T-helper 1 cell treated with Interleukin-12 subunit alpha and Interleukin-12 subunit beta and Interleukin-4 antibody, amounts not matched to agents 30 μg/mL and 1 μg/mL, for 36 hours (primary cell): ENCODE measurements at regions not wholly inside any gene's neighbourhood (a gene's known extent, or its start where the extent isn't known, plus 50 kb on each side); places are given as distances from the start of the nearest gene placed in this dataset.
"Not testable (repeated sequence)": the region's sequence is repeated elsewhere in the genome, so short reads cannot be mapped to it uniquely, and the experiment has no call there.

Experiments
- H3K27ac Mint-ChIP-seq: one replicate; pipeline ENCODE4 v1.8.0; 2021; ENCODE audit warnings: mild to moderate bottlenecking, mixed read lengths
- H3K27me3 Mint-ChIP-seq: one replicate; pipeline ENCODE4 v1.8.0; 2021; ENCODE audit warnings: low read depth, mixed read lengths
- H3K36me3 Mint-ChIP-seq: one replicate; pipeline ENCODE4 v1.8.0; 2021; ENCODE audit warnings: low read depth, mixed read lengths
- H3K4me1 Mint-ChIP-seq: one replicate; pipeline ENCODE4 v1.8.0; 2021; ENCODE audit warnings: low read depth, mixed read lengths
- H3K4me3 Mint-ChIP-seq: one replicate; pipeline ENCODE4 v1.8.0; 2021; ENCODE audit warnings: mild to moderate bottlenecking, moderate library complexity, mixed read lengths
- H3K9me3 Mint-ChIP-seq: one replicate; pipeline ENCODE4 v1.8.0; 2021; ENCODE audit warnings: mixed read lengths

GRCh38 chr4:29081234-29081955 lies 1638.8 kb upstream of the PCDH7 start:
- peaks cover 5% of the 10 kb centered on the region for H3K9me3 Mint-ChIP-seq
- H3K27me3 Mint-ChIP-seq: no peaks in the 10 kb centered on the region
- no peak overlapping the region for H3K27ac Mint-ChIP-seq
- no peaks in the 10 kb centered on the region for H3K4me1 Mint-ChIP-seq
- H3K4me3 Mint-ChIP-seq: no peak overlapping the region
- no peaks in the 10 kb centered on the region for H3K36me3 Mint-ChIP-seq

GRCh38 chr4:29082684-29083083 lies 1637.5 kb upstream of the PCDH7 start:
- H3K36me3 Mint-ChIP-seq: no peaks in the 10 kb centered on the region
- H3K9me3 Mint-ChIP-seq: peaks cover 5% of the 10 kb centered on the region
- H3K4me1 Mint-ChIP-seq: no peaks in the 10 kb centered on the region
- H3K4me3 Mint-ChIP-seq: no peak overlapping the region
- no peaks in the 10 kb centered on the region for H3K27me3 Mint-ChIP-seq
- H3K27ac Mint-ChIP-seq: no peak overlapping the region

- H3K4me3 Mint-ChIP-seq: no peak overlapping the region
- no peaks in the 10 kb centered on the region for H3K4me1 Mint-ChIP-seq
- H3K36me3 Mint-ChIP-seq: no peaks in the 10 kb centered on the region
- H3K27ac Mint-ChIP-seq: no peak overlapping the region
- H3K27me3 Mint-ChIP-seq: no peaks in the 10 kb centered on the region
- peaks cover 5% of the 10 kb centered on the region for H3K9me3 Mint-ChIP-seq
Observed at GRCh38 chr4:29085748-29086147, 1634.4 kb upstream of the PCDH7 start.

GRCh38 chr4:29104694-29105093 lies 1615.5 kb upstream of the PCDH7 start:
- Mint-ChIP-seq H3K27ac (no peak overlapping the region), H3K9me3 (no peaks in the 10 kb centered on the region), H3K27me3 (no peaks in the 10 kb centered on the region), H3K4me1 (no peaks in the 10 kb centered on the region), H3K4me3 (no peak overlapping the region), H3K36me3 (no peaks in the 10 kb centered on the region)

- no peak overlapping the region for H3K4me3 Mint-ChIP-seq
- no peaks in the 10 kb centered on the region for H3K4me1 Mint-ChIP-seq
- no peak overlapping the region for H3K27ac Mint-ChIP-seq
- H3K9me3 Mint-ChIP-seq: peaks cover 4% of the 10 kb centered on the region
- H3K27me3 Mint-ChIP-seq: no peaks in the 10 kb centered on the region
- no peaks in the 10 kb centered on the region for H3K36me3 Mint-ChIP-seq
Observed at GRCh38 chr4:29113960-29114359, 1606.2 kb upstream of the PCDH7 start.

- not testable (repeated sequence) for H3K9me3 Mint-ChIP-seq, H3K27me3 Mint-ChIP-seq, H3K4me3 Mint-ChIP-seq, H3K4me1 Mint-ChIP-seq, H3K36me3 Mint-ChIP-seq, H3K27ac Mint-ChIP-seq
Observed at GRCh38 chr4:29117231-29117722, 1602.9 kb upstream of the PCDH7 start.

- no peak overlapping the region for H3K27ac Mint-ChIP-seq
- peaks cover 6% of the 10 kb centered on the region for H3K9me3 Mint-ChIP-seq
- H3K27me3 Mint-ChIP-seq: no peaks in the 10 kb centered on the region
- H3K4me3 Mint-ChIP-seq: no peak overlapping the region
- no peaks in the 10 kb centered on the region for H3K4me1 Mint-ChIP-seq
- no peaks in the 10 kb centered on the region for H3K36me3 Mint-ChIP-seq
Observed at GRCh38 chr4:29121586-29121985, 1598.6 kb upstream of the PCDH7 start.

- Mint-ChIP-seq H3K9me3 (peaks cover 18% of the 10 kb centered on the region), H3K4me3 (no peak overlapping the region), H3K27me3 (no peaks in the 10 kb centered on the region), H3K27ac (no peak overlapping the region), H3K4me1 (no peaks in the 10 kb centered on the region), H3K36me3 (no peaks in the 10 kb centered on the region)
Observed at GRCh38 chr4:29128810-29129209, 1591.4 kb upstream of the PCDH7 start.

- Mint-ChIP-seq H3K27me3 (no peaks in the 10 kb centered on the region), H3K4me1 (no peaks in the 10 kb centered on the region), H3K27ac (no peak overlapping the region), H3K4me3 (no peak overlapping the region), H3K9me3 (peaks cover 12% of the 10 kb centered on the region), H3K36me3 (no peaks in the 10 kb centered on the region)
Observed at GRCh38 chr4:29131304-29131703, 1588.9 kb upstream of the PCDH7 start.

- H3K9me3 Mint-ChIP-seq: peaks cover 4% of the 10 kb centered on the region
- no peak overlapping the region for H3K27ac Mint-ChIP-seq
- no peaks in the 10 kb centered on the region for H3K27me3 Mint-ChIP-seq
- no peaks in the 10 kb centered on the region for H3K36me3 Mint-ChIP-seq
- H3K4me3 Mint-ChIP-seq: no peak overlapping the region
- no peaks in the 10 kb centered on the region for H3K4me1 Mint-ChIP-seq
Observed at GRCh38 chr4:29142708-29143107, 1577.5 kb upstream of the PCDH7 start.

- Mint-ChIP-seq H3K36me3 (no peaks in the 10 kb centered on the region), H3K9me3 (peaks cover 14% of the 10 kb centered on the region), H3K27ac (no peak overlapping the region), H3K27me3 (no peaks in the 10 kb centered on the region), H3K4me1 (no peaks in the 10 kb centered on the region), H3K4me3 (no peak overlapping the region)
Observed at GRCh38 chr4:29151584-29151983, 1568.6 kb upstream of the PCDH7 start.

- H3K27me3 Mint-ChIP-seq: no peaks in the 10 kb centered on the region
- H3K9me3 Mint-ChIP-seq: peaks cover 6% of the 10 kb centered on the region
- H3K4me3 Mint-ChIP-seq: no peak overlapping the region
- no peak overlapping the region for H3K27ac Mint-ChIP-seq
- no peaks in the 10 kb centered on the region for H3K36me3 Mint-ChIP-seq
- H3K4me1 Mint-ChIP-seq: no peaks in the 10 kb centered on the region
Observed at GRCh38 chr4:29153642-29154041, 1566.5 kb upstream of the PCDH7 start.

GRCh38 chr4:29175291-29175690 lies 1544.9 kb upstream of the PCDH7 start:
- Mint-ChIP-seq H3K27ac (no peak overlapping the region), H3K9me3 (peaks cover 4% of the 10 kb centered on the region), H3K4me3 (no peak overlapping the region), H3K27me3 (no peaks in the 10 kb centered on the region), H3K4me1 (no peaks in the 10 kb centered on the region), H3K36me3 (no peaks in the 10 kb centered on the region)

GRCh38 chr4:29199025-29199424 lies 1521.1 kb upstream of the PCDH7 start:
- Mint-ChIP-seq H3K4me3 (no peak overlapping the region), H3K27me3 (no peaks in the 10 kb centered on the region), H3K36me3 (no peaks in the 10 kb centered on the region), H3K4me1 (no peaks in the 10 kb centered on the region), H3K27ac (no peak overlapping the region), H3K9me3 (peaks cover 8% of the 10 kb centered on the region)

GRCh38 chr4:29199485-29199884 lies 1520.7 kb upstream of the PCDH7 start:
- no peak overlapping the region for H3K27ac Mint-ChIP-seq
- no peaks in the 10 kb centered on the region for H3K4me1 Mint-ChIP-seq
- H3K36me3 Mint-ChIP-seq: no peaks in the 10 kb centered on the region
- H3K4me3 Mint-ChIP-seq: no peak overlapping the region
- no peaks in the 10 kb centered on the region for H3K27me3 Mint-ChIP-seq
- peaks cover 8% of the 10 kb centered on the region for H3K9me3 Mint-ChIP-seq

- Mint-ChIP-seq H3K27me3 (no peaks in the 10 kb centered on the region), H3K4me1 (no peaks in the 10 kb centered on the region), H3K27ac (no peak overlapping the region), H3K4me3 (no peak overlapping the region), H3K9me3 (peaks cover 10% of the 10 kb centered on the region), H3K36me3 (no peaks in the 10 kb centered on the region)
Observed at GRCh38 chr4:29213020-29213419, 1507.1 kb upstream of the PCDH7 start.
